ENCODE measurements at regions not wholly inside any gene's neighbourhood (a gene's known extent, or its start where the extent isn't known, plus 50 kb on each side); places are given as distances from the start of the nearest gene placed in this dataset.

- TF ChIP-seq TCF12 (IDR thresholded peaks at IDR 0.05; ENCODE audit: low read depth, low read length) = no peak
- no peak for TF ChIP-seq CTCF (IDR thresholded peaks at IDR 0.05; ENCODE audit: control extremely low read depth in 1 of 3, insufficient read depth in 1 of 3, low read depth in 1 of 3, low read length in 3 of 3)
- no peak for TF ChIP-seq POLR2A (IDR thresholded peaks at IDR 0.05; ENCODE audit: control extremely low read depth in 1 of 2, low read depth in 2 of 2, low read length in 2 of 2)
- no peak for TF ChIP-seq GTF2F1 (IDR thresholded peaks at IDR 0.05; ENCODE audit: borderline replicate concordance, low read depth, low read length)
- TF ChIP-seq ATF2 (IDR thresholded peaks at IDR 0.05; ENCODE audit: low read length) = no peak
- no peak for TF ChIP-seq CBX5 (IDR thresholded peaks at IDR 0.05; ENCODE audit: low read depth, low read length)
- no peak for TF ChIP-seq CREB1 (IDR thresholded peaks at IDR 0.05)
- TF ChIP-seq EZH2 (IDR thresholded peaks at IDR 0.05; ENCODE audit: low read depth, low read length, severe bottlenecking) = no peak
- no peak for TF ChIP-seq PHF8 (conservative IDR thresholded peaks at IDR 0.05; ENCODE audit: low read depth, low read length)
- TF ChIP-seq ZNF274 (IDR thresholded peaks at IDR 0.05; ENCODE audit: borderline replicate concordance, extremely low read depth, low read length) = no peak
- TF ChIP-seq TAF1 (IDR thresholded peaks at IDR 0.05; ENCODE audit: low read depth, low read length) = no peak
Measured at GRCh38 chr15:95016511-95017229, 785.3 kb downstream of the MCTP2 start.

Data from H1 (cell line).